ENCODE measurements at regions not wholly inside any gene's neighbourhood (a gene's known extent, or its start where the extent isn't known, plus 50 kb on each side); places are given as distances from the start of the nearest gene placed in this dataset.

GRCh38 chr1:198948895-198949659, 310.2 kb downstream of the PTPRC start:
- Histone ChIP-seq H3K4me2 (ENCODE audit: low read length) (no peak overlapping the region), H3K4me3 (ENCODE audit: insufficient read depth, low read depth, low read length) (no peak overlapping the region), H3K27ac (ENCODE audit: low read depth, low read length) (no peak overlapping the region), H3K9ac (ENCODE audit: low read length) (no peak overlapping the region), H3K4me1 (ENCODE audit: insufficient read depth, low read length) (no peaks in the 10 kb centered on the region), H3K79me2 (ENCODE audit: insufficient read depth, low read length) (no peaks in the 10 kb centered on the region), H3K27me3 (ENCODE audit: insufficient read depth, low read length) (no peaks in the 10 kb centered on the region), H4K20me1 (ENCODE audit: insufficient read depth, low read length) (no peaks in the 10 kb centered on the region), H3K9me3 (ENCODE audit: insufficient read depth, low read depth, low read length) (no peaks in the 10 kb centered on the region), H3K36me3 (ENCODE audit: insufficient read depth, low read length) (no peaks in the 10 kb centered on the region), H2AFZ (ENCODE audit: low read depth, low read length) (no peak overlapping the region)
- Mint-ChIP-seq H3K4me1 (ENCODE audit: low read depth, unreplicated experiment) (no peaks in the 10 kb centered on the region), H3K27me3 (ENCODE audit: low read depth, unreplicated experiment) (no peaks in the 10 kb centered on the region), H3K27ac (ENCODE audit: unreplicated experiment) (no peak overlapping the region), H3K36me3 (ENCODE audit: low read depth, unreplicated experiment) (no peaks in the 10 kb centered on the region), H3K9me3 (ENCODE audit: unreplicated experiment) (no peaks in the 10 kb centered on the region), H3K4me3 (ENCODE audit: unreplicated experiment) (no peak overlapping the region)
- FAIRE-seq (no peak), DNase-seq (ENCODE audit: low read depth) (no peak)
- TF ChIP-seq EZH2 (IDR thresholded peaks at IDR 0.05; ENCODE audit: insufficient read depth, low read length) = no peak
- TF ChIP-seq, protein P1, sequence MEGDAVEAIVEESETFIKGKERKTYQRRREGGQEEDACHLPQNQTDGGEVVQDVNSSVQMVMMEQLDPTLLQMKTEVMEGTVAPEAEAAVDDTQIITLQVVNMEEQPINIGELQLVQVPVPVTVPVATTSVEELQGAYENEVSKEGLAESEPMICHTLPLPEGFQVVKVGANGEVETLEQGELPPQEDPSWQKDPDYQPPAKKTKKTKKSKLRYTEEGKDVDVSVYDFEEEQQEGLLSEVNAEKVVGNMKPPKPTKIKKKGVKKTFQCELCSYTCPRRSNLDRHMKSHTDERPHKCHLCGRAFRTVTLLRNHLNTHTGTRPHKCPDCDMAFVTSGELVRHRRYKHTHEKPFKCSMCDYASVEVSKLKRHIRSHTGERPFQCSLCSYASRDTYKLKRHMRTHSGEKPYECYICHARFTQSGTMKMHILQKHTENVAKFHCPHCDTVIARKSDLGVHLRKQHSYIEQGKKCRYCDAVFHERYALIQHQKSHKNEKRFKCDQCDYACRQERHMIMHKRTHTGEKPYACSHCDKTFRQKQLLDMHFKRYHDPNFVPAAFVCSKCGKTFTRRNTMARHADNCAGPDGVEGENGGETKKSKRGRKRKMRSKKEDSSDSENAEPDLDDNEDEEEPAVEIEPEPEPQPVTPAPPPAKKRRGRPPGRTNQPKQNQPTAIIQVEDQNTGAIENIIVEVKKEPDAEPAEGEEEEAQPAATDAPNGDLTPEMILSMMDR (IDR thresholded peaks at IDR 0.05; ENCODE audit: insufficient read depth, low read depth, low read length) = no peak

DNA sequence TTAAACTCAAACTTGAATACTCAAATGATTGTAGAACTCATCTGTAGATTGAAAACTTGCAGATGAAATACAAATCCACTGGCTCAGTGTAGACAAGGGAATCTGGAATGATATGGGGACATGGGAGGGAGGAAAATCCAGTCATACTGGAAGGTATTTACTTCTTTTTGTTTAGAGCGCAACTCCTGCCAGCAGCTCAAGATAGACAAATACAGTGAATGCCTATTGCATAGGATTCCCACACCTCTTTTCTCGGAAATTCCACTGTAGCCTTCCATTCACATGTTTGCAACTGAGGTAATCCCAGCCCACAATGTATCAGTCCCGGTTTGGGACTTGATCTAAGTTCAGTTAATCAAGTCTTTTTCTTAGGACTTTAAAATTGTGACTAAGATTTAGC, 311.2 kb downstream of the PTPRC start:
- no peaks in the 10 kb centered on the region for H3K79me2 ChIP-seq (ENCODE audit: insufficient read depth, low read length)
- H3K27ac ChIP-seq (ENCODE audit: low read depth, low read length) = no peak overlapping the region
- TF ChIP-seq, protein P1 (IDR thresholded peaks at IDR 0.05; ENCODE audit: insufficient read depth, low read depth, low read length) = no peak
- no peak for TF ChIP-seq EZH2 (IDR thresholded peaks at IDR 0.05; ENCODE audit: insufficient read depth, low read length)
- peaks cover 2% of the 10 kb centered on the region for H3K9me3 Mint-ChIP-seq (ENCODE audit: unreplicated experiment)
- H3K9me3 ChIP-seq (ENCODE audit: insufficient read depth, low read depth, low read length) = no peaks in the 10 kb centered on the region
- H4K20me1 ChIP-seq (ENCODE audit: insufficient read depth, low read length) = no peaks in the 10 kb centered on the region
- no peak overlapping the region for H3K4me3 ChIP-seq (ENCODE audit: insufficient read depth, low read depth, low read length)
- H3K4me1 ChIP-seq (ENCODE audit: insufficient read depth, low read length) = no peaks in the 10 kb centered on the region
- DNase-seq (ENCODE audit: low read depth) = no peak
- H3K27me3 ChIP-seq (ENCODE audit: insufficient read depth, low read length) = no peaks in the 10 kb centered on the region
- H3K36me3 Mint-ChIP-seq (ENCODE audit: low read depth, unreplicated experiment) = no peaks in the 10 kb centered on the region
- no peaks in the 10 kb centered on the region for H3K4me1 Mint-ChIP-seq (ENCODE audit: low read depth, unreplicated experiment)
- no peak overlapping the region for H3K4me3 Mint-ChIP-seq (ENCODE audit: unreplicated experiment)
- no peak overlapping the region for H3K9ac ChIP-seq (ENCODE audit: low read length)
- H3K4me2 ChIP-seq (ENCODE audit: low read length) = no peak overlapping the region
- H3K27me3 Mint-ChIP-seq (ENCODE audit: low read depth, unreplicated experiment) = no peaks in the 10 kb centered on the region
- no peaks in the 10 kb centered on the region for H3K36me3 ChIP-seq (ENCODE audit: insufficient read depth, low read length)
- H3K27ac Mint-ChIP-seq (ENCODE audit: unreplicated experiment) = no peak overlapping the region
- no peak for FAIRE-seq
- no peak overlapping the region for H2AFZ ChIP-seq (ENCODE audit: low read depth, low read length)

GRCh38 chr1:198955085-198955484, 316.2 kb downstream of the PTPRC start:
- Histone ChIP-seq H3K27me3 (ENCODE audit: insufficient read depth, low read length) (no peaks in the 10 kb centered on the region), H3K4me1 (ENCODE audit: insufficient read depth, low read length) (no peaks in the 10 kb centered on the region), H3K4me2 (ENCODE audit: low read length) (no peak overlapping the region), H3K9me3 (ENCODE audit: insufficient read depth, low read depth, low read length) (no peaks in the 10 kb centered on the region), H2AFZ (ENCODE audit: low read depth, low read length) (no peak overlapping the region), H3K4me3 (ENCODE audit: insufficient read depth, low read depth, low read length) (no peak overlapping the region), H3K9ac (ENCODE audit: low read length) (no peak overlapping the region), H4K20me1 (ENCODE audit: insufficient read depth, low read length) (no peaks in the 10 kb centered on the region), H3K27ac (ENCODE audit: low read depth, low read length) (no peak overlapping the region), H3K36me3 (ENCODE audit: insufficient read depth, low read length) (no peaks in the 10 kb centered on the region), H3K79me2 (ENCODE audit: insufficient read depth, low read length) (no peaks in the 10 kb centered on the region)
- peaks cover 4% of the 10 kb centered on the region for H3K9me3 Mint-ChIP-seq (ENCODE audit: unreplicated experiment)
- no peaks in the 10 kb centered on the region for H3K36me3 Mint-ChIP-seq (ENCODE audit: low read depth, unreplicated experiment)
- H3K4me3 Mint-ChIP-seq (ENCODE audit: unreplicated experiment) = no peak overlapping the region
- no peaks in the 10 kb centered on the region for H3K4me1 Mint-ChIP-seq (ENCODE audit: low read depth, unreplicated experiment)
- TF ChIP-seq, protein P1 (IDR thresholded peaks at IDR 0.05; ENCODE audit: insufficient read depth, low read depth, low read length) = no peak
- TF ChIP-seq EZH2 (IDR thresholded peaks at IDR 0.05; ENCODE audit: insufficient read depth, low read length) = no peak
- no peak overlapping the region for H3K27ac Mint-ChIP-seq (ENCODE audit: unreplicated experiment)
- H3K27me3 Mint-ChIP-seq (ENCODE audit: low read depth, unreplicated experiment) = no peaks in the 10 kb centered on the region
- no peak for DNase-seq (ENCODE audit: low read depth)
- FAIRE-seq = no peak

All from astrocyte (in vitro differentiated cells and primary cell).